IMR-90 (cell line): ENCODE measurements at regions not wholly inside any gene's neighbourhood (a gene's known extent, or its start where the extent isn't known, plus 50 kb on each side); places are given as distances from the start of the nearest gene placed in this dataset.

Source experiments
- CTCF ChIP-seq: conservative IDR thresholded peaks from 2 replicates; pipeline ENCODE4 v1.5.1; 2012; ENCODE audit warnings: mild to moderate bottlenecking, low read depth, low read length, improper control_type of control experiment
- MAZ ChIP-seq: IDR thresholded peaks from 2 replicates; pipeline ENCODE4 v1.6.1; 2012; ENCODE audit warnings: low read depth, mild to moderate bottlenecking, low read length, improper control_type of control experiment, moderate library complexity, borderline replicate concordance
- MXI1 ChIP-seq: IDR thresholded peaks from 2 replicates; pipeline ENCODE4 v1.6.1; 2012; ENCODE audit warnings: low read depth, mild to moderate bottlenecking, low read length, moderate library complexity, borderline replicate concordance
- POLR2A ChIP-seq: IDR thresholded peaks from 2 replicates; pipeline ENCODE4 v1.6.1; 2012; ENCODE audit warnings: mild to moderate bottlenecking, low read depth, low read length

- no peak for TF ChIP-seq CTCF
- TF ChIP-seq MXI1 = no peak
- TF ChIP-seq MAZ = no peak
- TF ChIP-seq POLR2A = no peak
Measured at GRCh38 chr2:71880846-71881610, 266.6 kb downstream of the CYP26B1 start.
